Neural progenitor cell (in vitro differentiated cells): ENCODE measurements at regions not wholly inside any gene's neighbourhood (a gene's known extent, or its start where the extent isn't known, plus 50 kb on each side); places are given as distances from the start of the nearest gene placed in this dataset.

Experiments
- CTCF ChIP-seq: fragments of 200-600 bp; sonication (generic); IDR thresholded peaks from 2 replicates; pipeline ENCODE4 v1.5.1; 2017; ENCODE audit warnings: antibody characterized with exemption, mild to moderate bottlenecking
- EZH2phosphoT487 ChIP-seq: fragments of 200-600 bp; sonication (generic); IDR thresholded peaks from 2 replicates; pipeline ENCODE4 v1.6.1; 2017; ENCODE audit warnings: antibody characterized with exemption

GRCh38 chr5:135223404-135223803 lies 175.6 kb downstream of the MACROH2A1 start:
- no peak for TF ChIP-seq CTCF
- TF ChIP-seq EZH2phosphoT487, result no peak
